ENCODE measurements at regions not wholly inside any gene's neighbourhood (a gene's known extent, or its start where the extent isn't known, plus 50 kb on each side); places are given as distances from the start of the nearest gene placed in this dataset.

- Histone ChIP-seq H3K9me3 (ENCODE audit: control insufficient read depth, low read depth, low read length) (no peaks in the 10 kb centered on the region), H3K4me1 (ENCODE audit: control insufficient read depth, insufficient read depth, low read length) (no peaks in the 10 kb centered on the region), H3K36me3 (ENCODE audit: control insufficient read depth, insufficient read depth, low read length) (no peaks in the 10 kb centered on the region), H3K27me3 (ENCODE audit: control insufficient read depth, insufficient read depth, low read length) (peaks cover 5% of the 10 kb centered on the region), H3K27ac (ENCODE audit: low read length) (no peak overlapping the region), H3K4me3 (ENCODE audit: low read length) (no peak overlapping the region)
- no CpG with 5 or more reads among the region's 12 CpGs for WGBS (ENCODE audit: insufficient coverage, low lambda C conversion rate)
- no peak for DNase-seq
Measured at GRCh38 chr6:168726312-168726856, 285.4 kb downstream of the SMOC2 start.

GRCh38 chr6:168725802-168726201 is 284.8 kb downstream of the SMOC2 start:
- Histone ChIP-seq H3K4me3 (ENCODE audit: low read length) (no peak overlapping the region), H3K27ac (ENCODE audit: low read length) (no peak overlapping the region), H3K36me3 (ENCODE audit: control insufficient read depth, insufficient read depth, low read length) (no peaks in the 10 kb centered on the region), H3K4me1 (ENCODE audit: control insufficient read depth, insufficient read depth, low read length) (no peaks in the 10 kb centered on the region), H3K9me3 (ENCODE audit: control insufficient read depth, low read depth, low read length) (no peaks in the 10 kb centered on the region), H3K27me3 (ENCODE audit: control insufficient read depth, insufficient read depth, low read length) (peaks cover 5% of the 10 kb centered on the region)
- DNase-seq = no peak
- no CpG with 5 or more reads among the region's 12 CpGs for WGBS (ENCODE audit: insufficient coverage, low lambda C conversion rate)

GRCh38 chr6:168724669-168725570 is 283.9 kb downstream of the SMOC2 start:
- no peak overlapping the region for H3K27ac ChIP-seq (ENCODE audit: low read length)
- no peaks in the 10 kb centered on the region for H3K36me3 ChIP-seq (ENCODE audit: control insufficient read depth, insufficient read depth, low read length)
- H3K9me3 ChIP-seq (ENCODE audit: control insufficient read depth, low read depth, low read length) = no peaks in the 10 kb centered on the region
- 47% methylated on average over 3 of the region's 10 CpGs for WGBS (ENCODE audit: insufficient coverage, low lambda C conversion rate)
- H3K4me3 ChIP-seq (ENCODE audit: low read length) = no peak overlapping the region
- no peaks in the 10 kb centered on the region for H3K4me1 ChIP-seq (ENCODE audit: control insufficient read depth, insufficient read depth, low read length)
- H3K27me3 ChIP-seq (ENCODE audit: control insufficient read depth, insufficient read depth, low read length) = peaks cover 5% of the 10 kb centered on the region
- no peak for DNase-seq

GRCh38 chr6:168724033-168724432 is 283.0 kb downstream of the SMOC2 start:
- H3K27ac ChIP-seq (ENCODE audit: low read length) = no peak overlapping the region
- no peaks in the 10 kb centered on the region for H3K9me3 ChIP-seq (ENCODE audit: control insufficient read depth, low read depth, low read length)
- H3K4me3 ChIP-seq (ENCODE audit: low read length) = no peak overlapping the region
- peaks cover 5% of the 10 kb centered on the region for H3K27me3 ChIP-seq (ENCODE audit: control insufficient read depth, insufficient read depth, low read length)
- DNase-seq = no peak
- H3K4me1 ChIP-seq (ENCODE audit: control insufficient read depth, insufficient read depth, low read length) = no peaks in the 10 kb centered on the region
- H3K36me3 ChIP-seq (ENCODE audit: control insufficient read depth, insufficient read depth, low read length) = no peaks in the 10 kb centered on the region
- no CpG with 5 or more reads among the region's 1 CpG for WGBS (ENCODE audit: insufficient coverage, low lambda C conversion rate)

- Histone ChIP-seq H3K27ac (ENCODE audit: low read length) (no peak overlapping the region), H3K4me3 (ENCODE audit: low read length) (no peak overlapping the region), H3K4me1 (ENCODE audit: control insufficient read depth, insufficient read depth, low read length) (no peaks in the 10 kb centered on the region), H3K9me3 (ENCODE audit: control insufficient read depth, low read depth, low read length) (no peaks in the 10 kb centered on the region), H3K27me3 (ENCODE audit: control insufficient read depth, insufficient read depth, low read length) (peaks cover 6% of the 10 kb centered on the region), H3K36me3 (ENCODE audit: control insufficient read depth, insufficient read depth, low read length) (no peaks in the 10 kb centered on the region)
- WGBS (ENCODE audit: insufficient coverage, low lambda C conversion rate) = no CpG with 5 or more reads among the region's 4 CpGs
- no peak for DNase-seq
Measured at GRCh38 chr6:168722397-168722796, 281.4 kb downstream of the SMOC2 start.

GRCh38 chr6:168721571-168721970 is 280.6 kb downstream of the SMOC2 start:
- no peak for DNase-seq
- H3K27ac ChIP-seq (ENCODE audit: low read length) = no peak overlapping the region
- no peaks in the 10 kb centered on the region for H3K9me3 ChIP-seq (ENCODE audit: control insufficient read depth, low read depth, low read length)
- no CpG with 5 or more reads among the region's 6 CpGs for WGBS (ENCODE audit: insufficient coverage, low lambda C conversion rate)
- H3K36me3 ChIP-seq (ENCODE audit: control insufficient read depth, insufficient read depth, low read length) = no peaks in the 10 kb centered on the region
- peaks cover 6% of the 10 kb centered on the region for H3K27me3 ChIP-seq (ENCODE audit: control insufficient read depth, insufficient read depth, low read length)
- H3K4me1 ChIP-seq (ENCODE audit: control insufficient read depth, insufficient read depth, low read length) = no peaks in the 10 kb centered on the region
- no peak overlapping the region for H3K4me3 ChIP-seq (ENCODE audit: low read length)

- H3K4me3 ChIP-seq (ENCODE audit: low read length) = no peak overlapping the region
- H3K36me3 ChIP-seq (ENCODE audit: control insufficient read depth, insufficient read depth, low read length) = no peaks in the 10 kb centered on the region
- DNase-seq = no peak
- no peak overlapping the region for H3K27ac ChIP-seq (ENCODE audit: low read length)
- no CpG with 5 or more reads among the region's 5 CpGs for WGBS (ENCODE audit: insufficient coverage, low lambda C conversion rate)
- H3K9me3 ChIP-seq (ENCODE audit: control insufficient read depth, low read depth, low read length) = peaks cover 2% of the 10 kb centered on the region
- no peaks in the 10 kb centered on the region for H3K4me1 ChIP-seq (ENCODE audit: control insufficient read depth, insufficient read depth, low read length)
- H3K27me3 ChIP-seq (ENCODE audit: control insufficient read depth, insufficient read depth, low read length) = peaks cover 3% of the 10 kb centered on the region
Measured at GRCh38 chr6:168719901-168720300, 278.9 kb downstream of the SMOC2 start.

- WGBS (ENCODE audit: insufficient coverage, low lambda C conversion rate) = no CpG with 5 or more reads among the region's 14 CpGs
Measured at GRCh38 chr6:168718821-168719475, 278.0 kb downstream of the SMOC2 start.

More at GRCh38 chr6:168718821-168719475, 278.0 kb downstream of the SMOC2 start:
- Histone ChIP-seq H3K4me3 (ENCODE audit: low read length) (no peak overlapping the region), H3K27ac (ENCODE audit: low read length) (no peak overlapping the region), H3K36me3 (ENCODE audit: control insufficient read depth, insufficient read depth, low read length) (no peaks in the 10 kb centered on the region), H3K4me1 (ENCODE audit: control insufficient read depth, insufficient read depth, low read length) (no peaks in the 10 kb centered on the region), H3K9me3 (ENCODE audit: control insufficient read depth, low read depth, low read length) (peaks cover 4% of the 10 kb centered on the region), H3K27me3 (ENCODE audit: control insufficient read depth, insufficient read depth, low read length) (peaks cover 3% of the 10 kb centered on the region)
- no peak for DNase-seq
